ENCODE measurements at regions not wholly inside any gene's neighbourhood (a gene's known extent, or its start where the extent isn't known, plus 50 kb on each side); places are given as distances from the start of the nearest gene placed in this dataset.
"Not testable (repeated sequence)": the region's sequence is repeated elsewhere in the genome, so short reads cannot be mapped to it uniquely, and the experiment has no call there.

DNA sequence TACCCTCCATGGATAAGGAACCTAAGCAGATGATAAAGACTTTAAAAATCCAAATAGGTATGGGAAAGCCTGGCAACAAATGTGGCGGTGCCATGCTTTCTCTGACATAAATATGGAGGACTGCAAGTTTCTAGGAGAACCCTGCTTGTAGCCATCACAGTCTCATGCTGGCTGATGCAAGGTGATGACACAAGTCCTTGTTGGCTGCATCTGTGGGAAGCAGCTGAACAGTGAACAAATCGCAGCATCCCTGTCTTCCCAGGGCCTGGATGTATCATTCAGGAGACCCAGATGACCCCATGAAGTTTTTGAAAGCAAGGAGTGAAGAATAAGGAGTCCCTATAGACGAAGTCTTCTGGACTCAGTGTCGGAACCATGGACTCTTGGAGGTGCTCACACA, 234.4 kb upstream of the HS3ST1 start:
- DNase-seq = no peak

DNA sequence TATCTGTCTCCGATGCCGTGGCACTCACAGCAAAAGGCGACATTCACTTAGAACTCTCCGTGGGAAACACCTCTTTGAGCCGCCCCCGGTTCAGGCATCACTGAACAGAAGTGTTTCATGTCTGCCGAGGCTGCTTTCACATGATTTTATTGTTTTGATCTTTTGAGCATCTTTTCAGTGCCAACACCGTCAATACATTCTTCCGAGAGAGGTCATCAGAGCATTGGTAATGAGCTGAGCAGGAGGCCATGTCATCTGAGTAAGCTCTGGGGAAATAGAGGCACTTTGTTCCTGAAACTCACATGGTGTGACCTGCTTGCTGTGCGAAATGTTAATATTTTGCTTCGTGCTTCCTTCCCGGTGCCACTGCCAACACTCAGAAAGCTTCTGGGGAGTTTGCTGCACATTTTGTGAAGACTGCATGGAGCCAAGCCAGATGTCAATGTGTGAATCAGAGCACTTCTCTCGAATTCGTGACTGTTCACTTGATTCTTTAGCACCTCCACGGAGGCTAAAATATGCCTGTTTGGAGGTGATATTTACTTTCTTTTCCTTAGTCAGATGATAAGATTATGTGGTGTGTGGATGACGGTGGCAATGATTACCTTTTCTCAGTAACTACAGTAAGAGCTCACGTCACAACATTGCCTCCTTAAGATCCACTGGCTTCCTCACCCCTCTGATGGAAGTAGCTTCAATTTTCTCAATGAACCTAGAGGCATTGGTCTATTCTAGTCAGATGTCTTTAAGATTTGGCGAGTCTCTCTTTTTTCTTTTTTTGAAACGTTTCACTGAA, 222.3 kb upstream of the HS3ST1 start:
- DNase-seq = no peak

- DNase-seq = no peak
These were observed 218.7 kb upstream of the HS3ST1 start for GRCh38 chr4:11647433-11647832.

- DNase-seq = not testable (repeated sequence)
These were observed 214.4 kb upstream of the HS3ST1 start for GRCh38 chr4:11643081-11643480.

GRCh38 chr4:11640584-11640983, 211.9 kb upstream of the HS3ST1 start:
- DNase-seq = no peak

DNA sequence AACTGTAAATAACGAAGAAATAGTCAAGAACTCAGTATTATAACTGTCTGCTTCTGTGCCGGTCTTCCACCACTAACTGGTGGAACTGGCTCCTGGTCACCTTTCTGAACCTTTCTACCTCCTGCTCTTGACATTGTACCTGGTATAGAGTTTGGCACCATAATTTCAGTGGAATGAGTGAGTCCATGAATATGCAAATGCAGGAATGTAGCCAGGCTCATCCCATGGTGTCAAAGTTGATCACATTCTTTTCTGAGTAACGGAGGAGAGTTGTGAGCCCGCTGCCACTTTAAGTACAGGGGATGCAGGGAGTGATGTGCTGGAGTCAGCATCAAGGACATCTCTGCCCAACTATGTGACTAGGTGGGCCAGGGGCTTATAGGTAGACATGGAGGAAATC, 207.9 kb upstream of the HS3ST1 start:
- DNase-seq = no peak

DNA sequence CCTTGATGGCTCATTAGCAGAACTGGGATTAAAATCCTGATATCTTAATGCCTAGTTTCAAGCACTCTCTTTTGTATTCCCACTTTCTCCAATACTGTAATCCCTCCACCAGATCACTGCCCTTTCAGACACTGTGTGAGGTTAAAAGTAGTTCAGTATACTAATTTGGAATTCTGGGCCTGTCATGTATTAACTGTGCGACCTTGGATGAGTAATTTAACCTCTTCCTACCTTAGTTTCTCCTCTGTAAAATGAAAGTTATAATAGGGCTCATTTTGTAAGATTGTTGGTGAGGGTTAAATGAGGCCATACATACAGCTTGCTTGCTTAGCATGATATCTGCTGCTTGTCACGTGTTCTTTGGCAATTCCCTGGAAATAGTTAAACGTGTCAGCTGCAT, 207.3 kb upstream of the HS3ST1 start:
- DNase-seq = no peak

DNA sequence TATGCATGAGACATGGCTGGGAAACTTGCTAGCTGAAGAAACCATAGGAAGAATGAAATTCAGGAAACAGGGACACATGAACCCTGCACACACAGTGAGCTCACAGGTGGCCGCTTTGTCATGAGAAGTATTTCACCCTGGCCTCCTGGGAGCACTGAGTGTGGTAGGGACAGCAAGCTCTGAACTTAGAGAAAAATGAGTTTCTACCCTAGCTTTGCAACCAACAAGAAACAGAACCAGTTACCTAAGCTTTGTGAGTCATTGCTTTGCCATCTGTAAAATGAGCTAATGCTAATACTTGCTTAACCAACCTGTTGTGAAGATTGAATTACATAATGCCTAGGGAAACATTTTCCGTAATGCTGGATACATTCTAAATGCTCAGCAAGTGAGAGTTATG, 206.6 kb upstream of the HS3ST1 start:
- DNase-seq = no peak

DNA sequence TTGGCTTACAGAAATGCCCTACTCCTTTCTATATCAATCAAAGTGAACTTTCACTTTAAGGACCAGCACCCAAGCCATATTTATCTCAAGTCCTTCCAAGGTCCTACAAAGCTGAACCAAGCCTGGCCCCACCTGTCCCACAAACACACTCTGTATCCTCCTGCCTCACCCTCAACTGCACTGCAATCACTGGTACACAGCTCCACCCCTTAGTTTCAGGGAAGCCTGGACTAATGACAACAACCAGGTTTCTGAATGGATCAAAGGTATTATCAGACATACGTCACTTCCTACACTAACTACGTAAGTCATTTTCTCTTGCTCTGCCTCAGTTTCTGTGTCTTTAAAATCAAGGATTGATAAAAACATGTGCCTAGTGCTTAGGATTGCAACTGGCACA, 205.6 kb upstream of the HS3ST1 start:
- DNase-seq = no peak

DNA sequence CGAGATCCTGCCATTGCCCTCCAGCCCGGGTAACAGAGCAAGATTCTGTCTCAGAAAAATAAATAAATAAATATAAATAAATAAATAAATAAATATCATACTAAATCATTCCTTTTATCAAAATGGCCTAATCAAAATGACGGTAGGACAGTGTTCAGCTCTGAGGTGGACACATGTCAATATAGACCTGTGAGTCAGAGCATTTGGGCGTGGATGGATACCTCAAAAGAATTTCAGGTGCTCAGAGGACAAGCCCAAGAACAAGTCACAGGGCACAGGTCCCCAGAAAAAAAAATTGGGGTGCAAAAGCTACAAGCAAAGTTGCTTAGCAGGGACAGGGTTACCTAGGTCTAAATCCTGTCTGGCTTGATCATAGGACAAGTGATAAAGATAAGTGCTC, 204.7 kb upstream of the HS3ST1 start:
- DNase-seq = no peak

GRCh38 chr4:11632483-11632882, 203.8 kb upstream of the HS3ST1 start:
- DNase-seq = no peak

GRCh38 chr4:11632025-11632424, 203.3 kb upstream of the HS3ST1 start:
- DNase-seq = no peak

DNA sequence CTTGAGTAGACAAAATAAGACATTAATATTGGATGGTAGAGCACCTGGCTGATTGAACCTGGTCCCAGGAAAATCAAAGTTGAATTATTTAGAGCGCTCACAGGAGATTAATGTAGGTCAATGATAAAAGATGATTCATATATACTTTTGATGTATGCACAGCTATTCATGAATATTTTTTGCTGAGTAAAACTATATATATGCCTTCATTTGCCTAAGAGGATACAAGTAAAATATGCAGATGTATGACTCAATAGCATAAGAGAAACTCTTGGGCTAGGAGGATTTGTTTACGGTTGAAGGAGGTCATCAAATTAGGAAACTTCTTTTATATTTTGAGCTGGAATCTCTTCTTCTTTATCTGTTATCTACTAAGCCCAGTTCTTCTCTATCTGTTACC, 202.7 kb upstream of the HS3ST1 start:
- no peak for DNase-seq

GRCh38 chr4:11628093-11628725, 199.5 kb upstream of the HS3ST1 start:
- DNase-seq = no peak

GRCh38 chr4:11626066-11626465, 197.4 kb upstream of the HS3ST1 start:
- DNase-seq = no peak

GRCh38 chr4:11625211-11625610, 196.5 kb upstream of the HS3ST1 start:
- no peak for DNase-seq

- DNase-seq = no peak
These were observed 195.7 kb upstream of the HS3ST1 start for GRCh38 chr4:11624370-11624769.

- peak; percentile 9 for DNase-seq
These were observed 195.0 kb upstream of the HS3ST1 start for GRCh38 chr4:11623726-11624037.

GRCh38 chr4:11622961-11623725, 194.4 kb upstream of the HS3ST1 start:
- DNase-seq = no peak

DNA sequence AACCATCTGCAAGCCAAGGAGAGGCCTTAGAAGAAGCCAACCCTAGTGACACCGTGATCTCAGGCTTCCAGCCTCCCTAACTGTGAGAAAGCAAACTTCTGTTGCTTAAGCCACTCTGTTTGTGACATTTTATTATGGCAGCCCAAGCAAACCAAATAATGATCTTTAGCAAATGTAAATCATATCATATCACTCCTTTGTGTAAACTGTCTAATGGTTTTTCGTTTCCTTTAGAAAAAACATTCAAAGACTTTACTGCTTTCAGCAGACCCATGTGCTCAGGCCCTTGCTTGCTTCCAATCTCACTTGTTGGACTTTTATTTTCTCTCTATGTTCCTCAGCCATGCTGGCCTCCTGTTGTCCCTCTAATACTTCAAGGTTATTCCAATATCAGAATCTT, 192.2 kb upstream of the HS3ST1 start:
- no peak for DNase-seq

DNA sequence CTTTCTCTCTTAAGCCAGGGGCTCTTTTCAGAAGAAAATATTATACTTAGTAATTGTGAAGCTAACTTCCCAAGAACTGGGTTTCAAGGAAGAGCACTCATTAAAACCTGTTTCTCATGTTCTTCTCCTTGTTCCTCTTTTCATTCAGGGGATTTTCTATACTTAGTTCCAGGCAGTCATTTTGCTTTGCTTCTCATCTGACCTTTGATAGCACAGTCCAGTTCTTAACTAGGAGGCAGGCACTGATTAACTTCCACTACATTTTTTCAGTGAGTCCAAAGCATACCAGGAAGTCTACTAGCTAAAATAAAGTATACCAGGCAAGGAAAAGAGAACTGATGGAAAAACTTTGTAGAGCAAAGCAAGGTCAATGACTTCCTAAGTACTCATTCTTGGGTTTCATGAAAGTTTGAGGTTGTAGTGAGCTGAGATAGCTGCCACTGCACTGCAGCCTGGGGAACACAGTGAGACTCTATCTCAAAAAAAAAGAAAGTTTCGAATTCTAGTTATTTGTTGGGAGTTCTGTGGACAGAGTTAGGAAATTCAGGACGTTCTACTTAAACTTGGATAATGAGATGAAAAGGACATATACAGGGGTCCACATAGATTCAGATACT, 190.1 kb upstream of the HS3ST1 start:
- no peak for DNase-seq

GRCh38 chr4:11616856-11617255, 188.2 kb upstream of the HS3ST1 start:
- DNase-seq = no peak

DNA sequence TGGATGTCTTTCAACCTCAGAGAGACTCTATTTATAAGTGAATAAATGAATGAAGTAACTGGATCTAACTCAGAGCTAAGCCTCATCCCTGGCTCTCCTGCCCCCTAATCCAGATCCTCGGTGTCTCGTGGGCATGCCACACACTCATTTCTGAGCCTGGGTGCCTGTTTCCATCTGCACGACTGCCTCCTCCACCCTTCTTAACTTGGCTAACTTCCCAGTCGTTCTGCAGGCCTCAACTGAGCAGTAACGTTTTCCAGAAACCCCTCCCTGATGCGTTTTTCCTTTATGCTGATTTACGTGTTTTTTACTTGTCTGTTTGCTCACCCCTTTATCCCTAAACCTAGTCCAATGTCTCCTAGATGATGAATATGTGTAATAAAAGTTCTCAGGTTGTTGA, 186.9 kb upstream of the HS3ST1 start:
- DNase-seq = no peak

DNA sequence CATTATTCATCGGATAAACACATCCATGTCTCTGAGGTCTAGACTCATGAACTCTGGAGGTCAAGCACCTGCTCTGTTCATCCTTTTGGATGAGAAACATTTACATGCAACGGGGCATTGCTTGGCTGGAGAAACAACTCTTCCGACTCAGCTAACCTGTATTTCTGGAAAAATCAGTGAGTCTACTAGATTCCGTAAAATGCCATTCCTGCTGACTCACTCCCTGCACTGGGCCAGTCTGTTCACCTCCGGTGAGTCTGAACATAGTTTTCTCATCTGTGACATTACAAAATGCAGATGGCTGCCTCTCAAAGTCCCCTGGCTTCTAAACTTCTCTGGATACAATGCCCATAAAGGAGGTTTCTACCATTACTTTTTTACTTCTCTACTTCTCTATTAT, 185.7 kb upstream of the HS3ST1 start:
- DNase-seq = no peak
